Peyer's patch (tissue), 4 donors: ENCODE measurements at regions not wholly inside any gene's neighbourhood (a gene's known extent, or its start where the extent isn't known, plus 50 kb on each side); places are given as distances from the start of the nearest gene placed in this dataset.

Experiments used
- POLR2A ChIP-seq, 2 donors: fragments of 450-650 bp; IDR thresholded peaks; one replicate each; pipeline ENCODE4 v1.5.1; 2017; ENCODE audit warnings: antibody characterized with exemption in 2 of 2, mild to moderate bottlenecking in 2 of 2, moderate library complexity in 2 of 2
- TF ChIP-seq, protein P1 (sequence below), 6 experiments: fragments of 450-650 bp in 4 of 6; fragments of 200-600 bp in 2 of 6; sonication (generic) in 1 of 6; IDR thresholded peaks; one replicate each; pipeline ENCODE4 v1.5.1; 2017 to 2019; ENCODE audit warnings: antibody characterized with exemption in 6 of 6, mild to moderate bottlenecking in 3 of 6, moderate library complexity in 1 of 6

DNA sequence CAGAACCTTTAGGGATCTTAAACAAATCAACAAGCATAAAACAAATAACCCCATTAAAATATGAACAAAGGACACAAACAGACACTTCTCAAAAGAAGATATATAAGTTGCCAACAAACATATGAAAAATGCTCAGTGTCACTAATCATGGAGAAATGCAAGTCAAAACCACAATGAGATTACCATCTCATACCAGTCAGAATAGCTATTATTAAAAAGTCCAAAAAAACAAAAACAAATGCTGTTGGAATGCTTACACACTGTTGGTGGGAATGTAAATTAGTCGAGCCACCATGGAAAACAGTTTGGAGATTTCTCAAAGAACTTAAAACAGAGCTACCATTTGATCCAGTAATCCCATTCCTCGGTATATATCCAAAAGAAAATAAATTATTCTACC, 423.6 kb downstream of the OTOL1 start:
- TF ChIP-seq, protein P1, sequence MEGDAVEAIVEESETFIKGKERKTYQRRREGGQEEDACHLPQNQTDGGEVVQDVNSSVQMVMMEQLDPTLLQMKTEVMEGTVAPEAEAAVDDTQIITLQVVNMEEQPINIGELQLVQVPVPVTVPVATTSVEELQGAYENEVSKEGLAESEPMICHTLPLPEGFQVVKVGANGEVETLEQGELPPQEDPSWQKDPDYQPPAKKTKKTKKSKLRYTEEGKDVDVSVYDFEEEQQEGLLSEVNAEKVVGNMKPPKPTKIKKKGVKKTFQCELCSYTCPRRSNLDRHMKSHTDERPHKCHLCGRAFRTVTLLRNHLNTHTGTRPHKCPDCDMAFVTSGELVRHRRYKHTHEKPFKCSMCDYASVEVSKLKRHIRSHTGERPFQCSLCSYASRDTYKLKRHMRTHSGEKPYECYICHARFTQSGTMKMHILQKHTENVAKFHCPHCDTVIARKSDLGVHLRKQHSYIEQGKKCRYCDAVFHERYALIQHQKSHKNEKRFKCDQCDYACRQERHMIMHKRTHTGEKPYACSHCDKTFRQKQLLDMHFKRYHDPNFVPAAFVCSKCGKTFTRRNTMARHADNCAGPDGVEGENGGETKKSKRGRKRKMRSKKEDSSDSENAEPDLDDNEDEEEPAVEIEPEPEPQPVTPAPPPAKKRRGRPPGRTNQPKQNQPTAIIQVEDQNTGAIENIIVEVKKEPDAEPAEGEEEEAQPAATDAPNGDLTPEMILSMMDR (IDR thresholded peaks at IDR 0.05), result no peak
- no peak for TF ChIP-seq POLR2A (IDR thresholded peaks at IDR 0.05)
